ENCODE measurements at regions not wholly inside any gene's neighbourhood (a gene's known extent, or its start where the extent isn't known, plus 50 kb on each side); places are given as distances from the start of the nearest gene placed in this dataset.

DNA sequence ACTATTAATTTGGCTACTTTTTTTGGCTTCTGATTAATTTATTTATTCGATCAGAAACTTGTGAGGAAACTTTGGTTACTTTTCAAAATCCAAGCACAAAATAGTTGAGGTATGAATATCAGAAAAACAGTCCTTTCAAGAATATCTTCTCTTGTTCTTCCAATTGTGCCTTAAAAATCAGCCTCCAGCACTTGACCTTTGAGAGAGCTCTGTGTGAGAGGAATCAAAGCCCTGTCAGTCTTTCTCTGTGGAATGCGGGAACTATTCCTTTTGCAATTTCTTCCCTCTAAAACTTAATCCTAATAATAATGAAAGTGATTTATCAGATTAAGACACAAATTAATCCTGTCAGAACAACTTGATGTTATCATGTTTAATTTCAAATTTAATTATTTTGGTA, 185.9 kb downstream of the ABHD5 start (continued):
- TF ChIP-seq REST (IDR thresholded peaks at IDR 0.05; ENCODE audit: unreplicated experiment), result no peak

- Histone ChIP-seq H2AFZ (peak overlapping the region; percentile 74; the same call in 1 of the 2 replicates), H3K36me3 (ENCODE audit: insufficient read depth) (no peaks in the 10 kb centered on the region), H3K4me1 (ENCODE audit: insufficient read depth) (peaks cover 4% of the 10 kb centered on the region), H3K27ac (ENCODE audit: low read depth) (no peak overlapping the region), H3K27me3 (ENCODE audit: insufficient read depth) (no peaks in the 10 kb centered on the region), H3K4me2 (peak overlapping the region; percentile 56), H3K4me3 (no peak overlapping the region), H3K9me2 (ENCODE audit: insufficient read depth) (peaks cover 8% of the 10 kb centered on the region), H3F3A (replicated peaks; ENCODE audit: low read depth) (no peaks in the 10 kb centered on the region), H3K79me2 (replicated peaks; ENCODE audit: insufficient read depth) (no peaks in the 10 kb centered on the region), H4K20me1 (replicated peaks; ENCODE audit: insufficient read depth) (no peaks in the 10 kb centered on the region)
- Mint-ChIP-seq H3K4me3 (no peak overlapping the region), H3K36me3 (ENCODE audit: low read depth) (no peaks in the 10 kb centered on the region), H3K27me3 (ENCODE audit: insufficient read depth, low read depth, poor library complexity) (peaks cover 3% of the 10 kb centered on the region), H3K9me3 (no peaks in the 10 kb centered on the region), H3K27ac (no peak overlapping the region), H3K4me1 (peaks cover 23% of the 10 kb centered on the region)
- DNase-seq (ENCODE audit: low spot score) (peak; percentile 95), ATAC-seq (peak; percentile 97)
- TF ChIP-seq EZH2phosphoT487 (IDR thresholded peaks at IDR 0.05; ENCODE audit: unreplicated experiment) (no peak), ZNF462 (CRISPR knock-in tag; IDR thresholded peaks at IDR 0.05) (no peak), NANOG (IDR thresholded peaks at IDR 0.05; ENCODE audit: borderline replicate concordance) (no peak), CTCF (conservative IDR thresholded peaks at IDR 0.05; ENCODE audit: low read depth in 2 of 2) (peak; percentile 69 to 78), CREB1 (CRISPR knock-in tag; IDR thresholded peaks at IDR 0.05; ENCODE audit: low read depth) (0 out of 2 replicates have a peak, but pooled peaks have one; percentile 23), REST (IDR thresholded peaks at IDR 0.05; ENCODE audit: unreplicated experiment) (no peak), EZH2 (IDR thresholded peaks at IDR 0.05; ENCODE audit: low read depth, unreplicated experiment) (no peak), ZNF331 (CRISPR knock-in tag; IDR thresholded peaks at IDR 0.05; ENCODE audit: low read depth) (no peak), POLR2AphosphoS5 (IDR thresholded peaks at IDR 0.05; ENCODE audit: low read depth) (no peak), JUNB (IDR thresholded peaks at IDR 0.05; ENCODE audit: unreplicated experiment) (no peak)
Observed at GRCh38 chr3:43879166-43879565, 188.4 kb downstream of the ABHD5 start.
